Neural cell (in vitro differentiated cells): ENCODE measurements at regions not wholly inside any gene's neighbourhood (a gene's known extent, or its start where the extent isn't known, plus 50 kb on each side); places are given as distances from the start of the nearest gene placed in this dataset.

Experiments
- CTCF ChIP-seq: fragments of 450-650 bp; IDR thresholded peaks from 2 replicates; pipeline ENCODE4 v1.5.1; 2014; ENCODE audit warnings: antibody characterized with exemption, mild to moderate bottlenecking, moderate library complexity; ENCODE audit not compliant: poor library complexity, severe bottlenecking
- EZH2 ChIP-seq: fragments of 200-600, 300-800 bp; shearing (Covaris generic), sonication (generic); IDR thresholded peaks from 2 replicates; pipeline ENCODE4 v1.6.1; 2014; ENCODE audit warnings: antibody characterized with exemption, low read length, borderline replicate concordance, mild to moderate bottlenecking; ENCODE audit not compliant: insufficient read depth, poor library complexity, severe bottlenecking
- MXI1 ChIP-seq: fragments of 450-650 bp; conservative IDR thresholded peaks from 2 replicates; pipeline ENCODE4 v1.6.1; 2014; ENCODE audit warnings: antibody characterized with exemption, mild to moderate bottlenecking; ENCODE audit not compliant: poor library complexity, severe bottlenecking
- POLR2AphosphoS5 ChIP-seq: IDR thresholded peaks from 2 replicates; pipeline ENCODE4 v1.6.1; 2012
- REST ChIP-seq: IDR thresholded peaks from 2 replicates; pipeline ENCODE4 v1.6.1; 2012; ENCODE audit warnings: borderline replicate concordance
- SMC3 ChIP-seq: fragments of 450-650 bp; conservative IDR thresholded peaks from 2 replicates; pipeline ENCODE4 v1.6.1; 2014; ENCODE audit warnings: antibody characterized with exemption, mild to moderate bottlenecking, moderate library complexity; ENCODE audit not compliant: poor library complexity
- TAF1 ChIP-seq: IDR thresholded peaks from 2 replicates; pipeline ENCODE4 v1.6.1; 2012; ENCODE audit warnings: low read depth

- no peak for TF ChIP-seq EZH2
- TF ChIP-seq CTCF = no peak
- no peak for TF ChIP-seq SMC3
- TF ChIP-seq TAF1 = no peak
- TF ChIP-seq MXI1 = no peak
- no peak for TF ChIP-seq POLR2AphosphoS5
- TF ChIP-seq REST = no peak
Measured at GRCh38 chr1:58041621-58042020, 504.9 kb downstream of the OMA1 start.
